ENCODE measurements at regions not wholly inside any gene's neighbourhood (a gene's known extent, or its start where the extent isn't known, plus 50 kb on each side); places are given as distances from the start of the nearest gene placed in this dataset.
"Not testable (repeated sequence)": the region's sequence is repeated elsewhere in the genome, so short reads cannot be mapped to it uniquely, and the experiment has no call there.

GRCh38 chr2:34133065-34133464 is 534.0 kb upstream of the FAM98A start:
- not testable (repeated sequence) for H3K79me1 ChIP-seq (ENCODE audit: low read length); H2BK15ac ChIP-seq (replicated peaks; ENCODE audit: low read depth)
- no CpG with 5 or more reads among the region's 24 CpGs for WGBS (ENCODE audit: extremely low coverage, insufficient coverage, low lambda C conversion rate)

DNA sequence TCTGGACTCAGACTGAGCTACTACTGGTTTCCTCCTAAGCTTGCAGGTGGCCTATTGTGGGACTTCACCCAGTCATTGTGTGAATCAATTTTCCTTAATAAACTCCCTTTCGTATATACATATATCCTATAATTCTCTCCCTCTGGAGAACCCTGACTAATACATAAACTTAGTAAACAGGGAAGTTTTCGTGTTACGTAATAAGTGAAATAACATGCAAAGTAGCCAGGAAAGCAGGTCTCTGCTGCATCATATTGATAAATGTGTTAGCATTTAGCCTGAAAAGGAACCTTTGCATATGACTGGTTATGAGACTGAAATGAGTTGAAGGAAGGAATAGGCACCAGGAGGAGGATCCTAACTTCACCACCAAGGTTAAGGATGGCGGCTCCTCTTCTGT is 527.2 kb upstream of the FAM98A start:
- H3K18ac ChIP-seq (ENCODE audit: low read length): no peak overlapping the region
- H3K4me2 ChIP-seq (ENCODE audit: low read length): no peak overlapping the region
- H2BK15ac ChIP-seq (replicated peaks; ENCODE audit: low read depth): no peak overlapping the region
- no CpG with 5 or more reads among the region's 4 CpGs for WGBS (ENCODE audit: extremely low coverage, insufficient coverage, low lambda C conversion rate)
- H4K5ac ChIP-seq (ENCODE audit: low read length): no peak overlapping the region
- no peak overlapping the region for H2BK120ac ChIP-seq (ENCODE audit: low read depth, low read length)
- no peak overlapping the region for H3K27ac ChIP-seq (ENCODE audit: low read depth, low read length)
- no peak overlapping the region for H2AK5ac ChIP-seq (ENCODE audit: low read length)
- no peaks in the 10 kb centered on the region for H3K4me1 ChIP-seq (ENCODE audit: control insufficient read depth, low read depth, low read length)
- no peaks in the 10 kb centered on the region for H3K27me3 ChIP-seq (ENCODE audit: insufficient read depth, low read length, poor library complexity)
- H4K8ac ChIP-seq (ENCODE audit: low read depth, low read length): no peak overlapping the region
- H3K4me3 ChIP-seq (ENCODE audit: low read length): no peak overlapping the region
- H3K79me2 ChIP-seq (ENCODE audit: control insufficient read depth, insufficient read depth, low read length): no peaks in the 10 kb centered on the region
- no peak overlapping the region for H3K4ac ChIP-seq (ENCODE audit: low read depth, low read length)
- no peak overlapping the region for H3K9ac ChIP-seq (ENCODE audit: low read length)
- H3K36me3 ChIP-seq (ENCODE audit: control insufficient read depth, insufficient read depth, low read length): no peaks in the 10 kb centered on the region
- H3K79me1 ChIP-seq (ENCODE audit: low read length): no peaks in the 10 kb centered on the region
- no peak overlapping the region for H2BK5ac ChIP-seq (ENCODE audit: low read length)
- no peak overlapping the region for H3K23ac ChIP-seq (ENCODE audit: low read length)
- DNase-seq: no peak
- no peak overlapping the region for H3K56ac ChIP-seq (ENCODE audit: low read length)

More at GRCh38 chr2:34133065-34133464, 534.0 kb upstream of the FAM98A start:
- H3K4me1 ChIP-seq (ENCODE audit: control insufficient read depth, low read depth, low read length); H3K4me2 ChIP-seq (ENCODE audit: low read length); H3K56ac ChIP-seq (ENCODE audit: low read length); H3K23ac ChIP-seq (ENCODE audit: low read length); H4K8ac ChIP-seq (ENCODE audit: low read depth, low read length); H3K36me3 ChIP-seq (ENCODE audit: control insufficient read depth, insufficient read depth, low read length); H2BK5ac ChIP-seq (ENCODE audit: low read length); H3K9ac ChIP-seq (ENCODE audit: low read length); H2AK5ac ChIP-seq (ENCODE audit: low read length); H3K79me2 ChIP-seq (ENCODE audit: control insufficient read depth, insufficient read depth, low read length); H3K27ac ChIP-seq (ENCODE audit: low read depth, low read length); H3K18ac ChIP-seq (ENCODE audit: low read length); DNase-seq; H3K27me3 ChIP-seq (ENCODE audit: insufficient read depth, low read length, poor library complexity); H3K4ac ChIP-seq (ENCODE audit: low read depth, low read length); H2BK120ac ChIP-seq (ENCODE audit: low read depth, low read length); H4K5ac ChIP-seq (ENCODE audit: low read length); H3K4me3 ChIP-seq (ENCODE audit: low read length): not testable (repeated sequence)

- no CpG with 5 or more reads among the region's 7 CpGs for WGBS (ENCODE audit: extremely low coverage, insufficient coverage, low lambda C conversion rate)
- H3K79me2 ChIP-seq (ENCODE audit: control insufficient read depth, insufficient read depth, low read length): no peaks in the 10 kb centered on the region
Measured at GRCh38 chr2:34123996-34124785, 525.1 kb upstream of the FAM98A start.

GRCh38 chr2:34121076-34121475 is 522.0 kb upstream of the FAM98A start:
- WGBS (ENCODE audit: extremely low coverage, insufficient coverage, low lambda C conversion rate): no CpG with 5 or more reads among the region's 3 CpGs
- H3K4ac ChIP-seq (ENCODE audit: low read depth, low read length): no peak overlapping the region
- H3K36me3 ChIP-seq (ENCODE audit: control insufficient read depth, insufficient read depth, low read length): no peaks in the 10 kb centered on the region
- H3K4me3 ChIP-seq (ENCODE audit: low read length): no peak overlapping the region
- no peak overlapping the region for H3K4me2 ChIP-seq (ENCODE audit: low read length)
- H4K5ac ChIP-seq (ENCODE audit: low read length): no peak overlapping the region
- no peak overlapping the region for H2BK15ac ChIP-seq (replicated peaks; ENCODE audit: low read depth)
- no peaks in the 10 kb centered on the region for H3K27me3 ChIP-seq (ENCODE audit: insufficient read depth, low read length, poor library complexity)
- H3K23ac ChIP-seq (ENCODE audit: low read length): no peak overlapping the region
- no peak overlapping the region for H4K8ac ChIP-seq (ENCODE audit: low read depth, low read length)
- H3K27ac ChIP-seq (ENCODE audit: low read depth, low read length): no peak overlapping the region
- H3K9ac ChIP-seq (ENCODE audit: low read length): no peak overlapping the region
- no peak overlapping the region for H2AK5ac ChIP-seq (ENCODE audit: low read length)
- no peak overlapping the region for H3K56ac ChIP-seq (ENCODE audit: low read length)
- H3K4me1 ChIP-seq (ENCODE audit: control insufficient read depth, low read depth, low read length): no peaks in the 10 kb centered on the region
- H3K18ac ChIP-seq (ENCODE audit: low read length): no peak overlapping the region
- no peak for DNase-seq
- H3K79me1 ChIP-seq (ENCODE audit: low read length): no peaks in the 10 kb centered on the region
- H2BK5ac ChIP-seq (ENCODE audit: low read length): no peak overlapping the region
- no peak overlapping the region for H2BK120ac ChIP-seq (ENCODE audit: low read depth, low read length)
- H3K79me2 ChIP-seq (ENCODE audit: control insufficient read depth, insufficient read depth, low read length): no peaks in the 10 kb centered on the region

More at GRCh38 chr2:34123996-34124785, 525.1 kb upstream of the FAM98A start:
- Histone ChIP-seq H4K8ac (ENCODE audit: low read depth, low read length) (no peak overlapping the region), H3K4me2 (ENCODE audit: low read length) (no peak overlapping the region), H3K56ac (ENCODE audit: low read length) (no peak overlapping the region), H2BK5ac (ENCODE audit: low read length) (no peak overlapping the region), H2BK120ac (ENCODE audit: low read depth, low read length) (no peak overlapping the region), H3K23ac (ENCODE audit: low read length) (no peak overlapping the region), H3K27ac (ENCODE audit: low read depth, low read length) (no peak overlapping the region), H3K36me3 (ENCODE audit: control insufficient read depth, insufficient read depth, low read length) (no peaks in the 10 kb centered on the region), H3K18ac (ENCODE audit: low read length) (no peak overlapping the region), H4K5ac (ENCODE audit: low read length) (no peak overlapping the region), H3K27me3 (ENCODE audit: insufficient read depth, low read length, poor library complexity) (no peaks in the 10 kb centered on the region), H3K4me3 (ENCODE audit: low read length) (no peak overlapping the region), H3K79me1 (ENCODE audit: low read length) (no peaks in the 10 kb centered on the region), H3K4ac (ENCODE audit: low read depth, low read length) (no peak overlapping the region), H2AK5ac (ENCODE audit: low read length) (no peak overlapping the region), H3K4me1 (ENCODE audit: control insufficient read depth, low read depth, low read length) (no peaks in the 10 kb centered on the region), H3K9ac (ENCODE audit: low read length) (no peak overlapping the region), H2BK15ac (replicated peaks; ENCODE audit: low read depth) (no peak overlapping the region)
- no peak for DNase-seq

DNA sequence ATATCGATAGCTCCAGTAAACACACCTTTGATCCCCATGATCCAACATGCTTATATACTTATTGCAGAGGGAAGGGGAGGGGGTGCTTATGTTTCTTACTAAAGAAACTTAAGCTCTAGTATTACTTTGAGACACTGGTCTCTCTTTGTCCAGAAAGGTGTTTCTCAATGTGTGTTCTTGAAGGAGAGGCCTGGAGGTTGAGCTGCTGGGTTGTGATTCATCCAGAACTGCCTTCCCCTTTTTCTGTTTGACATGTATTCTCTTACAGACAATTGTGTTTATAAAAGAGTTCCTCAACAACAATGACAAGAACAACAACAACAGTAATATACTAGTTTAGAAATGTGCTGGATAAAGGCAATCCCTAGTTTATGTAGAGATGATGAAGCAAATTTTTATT is 516.0 kb upstream of the FAM98A start:
- H3K23ac ChIP-seq (ENCODE audit: low read length): no peak overlapping the region
- H3K27ac ChIP-seq (ENCODE audit: low read depth, low read length): no peak overlapping the region
- no peak overlapping the region for H3K9ac ChIP-seq (ENCODE audit: low read length)
- no peak overlapping the region for H4K8ac ChIP-seq (ENCODE audit: low read depth, low read length)
- no peaks in the 10 kb centered on the region for H3K27me3 ChIP-seq (ENCODE audit: insufficient read depth, low read length, poor library complexity)
- no peak overlapping the region for H3K4me3 ChIP-seq (ENCODE audit: low read length)
- H3K4me1 ChIP-seq (ENCODE audit: control insufficient read depth, low read depth, low read length): no peaks in the 10 kb centered on the region
- H2BK15ac ChIP-seq (replicated peaks; ENCODE audit: low read depth): no peak overlapping the region
- no peak overlapping the region for H3K56ac ChIP-seq (ENCODE audit: low read length)
- H3K79me2 ChIP-seq (ENCODE audit: control insufficient read depth, insufficient read depth, low read length): no peaks in the 10 kb centered on the region
- H3K79me1 ChIP-seq (ENCODE audit: low read length): no peaks in the 10 kb centered on the region
- H2BK5ac ChIP-seq (ENCODE audit: low read length): no peak overlapping the region
- no peak overlapping the region for H3K4me2 ChIP-seq (ENCODE audit: low read length)
- no peak overlapping the region for H3K18ac ChIP-seq (ENCODE audit: low read length)
- no peak overlapping the region for H2AK5ac ChIP-seq (ENCODE audit: low read length)
- no CpG with 5 or more reads among the region's 1 CpG for WGBS (ENCODE audit: extremely low coverage, insufficient coverage, low lambda C conversion rate)
- DNase-seq: no peak
- H4K5ac ChIP-seq (ENCODE audit: low read length): no peak overlapping the region
- H3K4ac ChIP-seq (ENCODE audit: low read depth, low read length): no peak overlapping the region
- H3K36me3 ChIP-seq (ENCODE audit: control insufficient read depth, insufficient read depth, low read length): no peaks in the 10 kb centered on the region
- H2BK120ac ChIP-seq (ENCODE audit: low read depth, low read length): no peak overlapping the region

GRCh38 chr2:34112161-34112560 is 513.1 kb upstream of the FAM98A start:
- Histone ChIP-seq H2BK15ac (replicated peaks; ENCODE audit: low read depth) (no peak overlapping the region), H2BK120ac (ENCODE audit: low read depth, low read length) (no peak overlapping the region), H3K79me1 (ENCODE audit: low read length) (no peaks in the 10 kb centered on the region), H3K56ac (ENCODE audit: low read length) (no peak overlapping the region), H4K8ac (ENCODE audit: low read depth, low read length) (no peak overlapping the region), H3K9ac (ENCODE audit: low read length) (no peak overlapping the region), H3K4ac (ENCODE audit: low read depth, low read length) (no peak overlapping the region), H4K5ac (ENCODE audit: low read length) (no peak overlapping the region), H2BK5ac (ENCODE audit: low read length) (no peak overlapping the region), H3K36me3 (ENCODE audit: control insufficient read depth, insufficient read depth, low read length) (no peaks in the 10 kb centered on the region), H3K4me2 (ENCODE audit: low read length) (no peak overlapping the region), H3K18ac (ENCODE audit: low read length) (no peak overlapping the region), H3K27me3 (ENCODE audit: insufficient read depth, low read length, poor library complexity) (no peaks in the 10 kb centered on the region), H3K27ac (ENCODE audit: low read depth, low read length) (no peak overlapping the region), H3K4me1 (ENCODE audit: control insufficient read depth, low read depth, low read length) (no peaks in the 10 kb centered on the region), H3K4me3 (ENCODE audit: low read length) (no peak overlapping the region), H2AK5ac (ENCODE audit: low read length) (no peak overlapping the region), H3K79me2 (ENCODE audit: control insufficient read depth, insufficient read depth, low read length) (no peaks in the 10 kb centered on the region), H3K23ac (ENCODE audit: low read length) (no peak overlapping the region)
- WGBS (ENCODE audit: extremely low coverage, insufficient coverage, low lambda C conversion rate): no CpG with 5 or more reads among the region's 1 CpG
- DNase-seq: no peak
